Gastroesophageal sphincter (tissue), 4 donors: ENCODE measurements at regions not wholly inside any gene's neighbourhood (a gene's known extent, or its start where the extent isn't known, plus 50 kb on each side); places are given as distances from the start of the nearest gene placed in this dataset.
"Not testable (repeated sequence)": the region's sequence is repeated elsewhere in the genome, so short reads cannot be mapped to it uniquely, and the experiment has no call there.

Source experiments
- ATAC-seq: fragments of 150-250 bp; one replicate; pipeline ENCODE4 v1.9.1; 2016; ENCODE audit warnings: mild to moderate bottlenecking, moderate library complexity
- H3K27ac ChIP-seq, 4 donors: fragments of 200-600 bp; sonication (generic) in 3 of 4; 1 replicate in 3 of 4; 2 replicates in 1 of 4; pipeline ENCODE4 v1.5.1; 2016 to 2019
- H3K27me3 ChIP-seq: fragments of 200-600 bp; sonication (generic); one replicate; pipeline ENCODE4 v1.5.1; 2019
- H3K36me3 ChIP-seq, 2 donors: fragments of 200-600 bp; sonication (generic); one replicate each; pipeline ENCODE4 v1.5.1; 2019; ENCODE audit warnings: control low read depth in 1 of 2
- H3K4me1 ChIP-seq, 3 donors: fragments of 200-600 bp; sonication (generic); 1 replicate in 2 of 3; 2 replicates in 1 of 3; pipeline ENCODE4 v1.5.1; 2016 to 2019; ENCODE audit warnings: control low read depth in 2 of 3
- H3K4me3 ChIP-seq, 2 donors: fragments of 200-600 bp; sonication (generic); one replicate each; pipeline ENCODE4 v1.5.1; 2019; ENCODE audit warnings: mild to moderate bottlenecking in 1 of 2, moderate library complexity in 1 of 2
- H3K9me3 ChIP-seq, 3 donors: fragments of 200-600 bp; sonication (generic); one replicate each; pipeline ENCODE4 v1.5.1; 2017 to 2019; ENCODE audit warnings: control low read depth in 2 of 3
- CTCF ChIP-seq, 4 experiments: fragments of 200-600 bp in 2 of 4; fragments of 450-650 bp in 2 of 4; sonication (generic) in 1 of 4; IDR thresholded peaks; one replicate each; pipeline ENCODE4 v1.5.1; 2017 to 2019; ENCODE audit warnings: antibody characterized with exemption in 4 of 4, mild to moderate bottlenecking in 2 of 4, moderate library complexity in 2 of 4
- EP300 ChIP-seq: sonication (generic); formaldehyde crosslinking; IDR thresholded peaks from one replicate; pipeline ENCODE4 v1.6.1; 2017; ENCODE audit warnings: antibody characterized with exemption, mild to moderate bottlenecking
- POLR2A ChIP-seq, 2 donors: fragments of 450-650 bp; IDR thresholded peaks; one replicate each; pipeline ENCODE4 v1.6.1; 2017; ENCODE audit warnings: antibody characterized with exemption in 2 of 2, mild to moderate bottlenecking in 2 of 2, moderate library complexity in 1 of 2
- POLR2AphosphoS5 ChIP-seq: sonication (generic); formaldehyde crosslinking; IDR thresholded peaks from one replicate; pipeline ENCODE4 v1.6.1; 2017; ENCODE audit warnings: antibody characterized with exemption
- WGBS, 2 donors: methylation state at CpG; one replicate each; pipeline ENCODE4 v1.1.5; 2018; ENCODE audit warnings: low coverage in 1 of 2; 5-methylcytosine and 5-hydroxymethylcytosine counted together

GRCh38 chr9:87014436-87014835 is 67.1 kb upstream of the GAS1 start:
- Histone ChIP-seq H3K9me3 (no peaks in the 10 kb centered on the region), H3K27me3 (no peaks in the 10 kb centered on the region), H3K4me3 (no peak overlapping the region), H3K36me3 (no peaks in the 10 kb centered on the region), H3K27ac (no peak overlapping the region), H3K4me1 (peaks cover 0 to 21% (median 0%) of the 10 kb centered on the region in 3 donors)
- ATAC-seq = no peak
- 8 to 10% methylated on average over 1 of the region's 1 CpG for WGBS, 2 donors
- TF ChIP-seq POLR2AphosphoS5 = no peak
- no peak for TF ChIP-seq CTCF (IDR thresholded peaks at IDR 0.05)
- no peak for TF ChIP-seq POLR2A (IDR thresholded peaks at IDR 0.05)
- TF ChIP-seq EP300 = no peak

- TF ChIP-seq EP300 (no peak), POLR2AphosphoS5 (no peak), CTCF (IDR thresholded peaks at IDR 0.05) (no peak), POLR2A (IDR thresholded peaks at IDR 0.05) (no peak)
- 87 to 95% methylated on average over 2 to 3 of the region's 3 CpGs for WGBS, 2 donors
- no peaks in the 10 kb centered on the region for H3K27me3 ChIP-seq
- peaks cover 0 to 21% (median 0%) of the 10 kb centered on the region in 3 donors for H3K4me1 ChIP-seq
- H3K36me3 ChIP-seq = no peaks in the 10 kb centered on the region
- no peak for ATAC-seq
- H3K9me3 ChIP-seq = no peaks in the 10 kb centered on the region
- H3K27ac ChIP-seq = no peak overlapping the region
- no peak overlapping the region for H3K4me3 ChIP-seq
Observed at GRCh38 chr9:87016681-87017080, 69.4 kb upstream of the GAS1 start.

GRCh38 chr9:87020169-87020950 is 73.1 kb upstream of the GAS1 start:
- TF ChIP-seq POLR2AphosphoS5 (no peak), EP300 (no peak), POLR2A (IDR thresholded peaks at IDR 0.05) (no peak)
- Histone ChIP-seq H3K4me1 (peaks cover 0 to 3% (median 0%) of the 10 kb centered on the region in 3 donors), H3K27ac (no peak overlapping the region), H3K36me3 (no peaks in the 10 kb centered on the region), H3K4me3 (no peak overlapping the region), H3K9me3 (no peaks in the 10 kb centered on the region), H3K27me3 (no peaks in the 10 kb centered on the region)
- no peak for ATAC-seq
- 44 to 75% methylated on average over 2 to 4 of the region's 4 CpGs for whole genome bisulfite sequencing, 2 donors

- TF ChIP-seq CTCF (IDR thresholded peaks at IDR 0.05) (no peak), EP300 (no peak)
Observed at GRCh38 chr9:87022178-87022577, 74.9 kb upstream of the GAS1 start.

GRCh38 chr9:87026204-87026603 is 78.9 kb upstream of the GAS1 start:
- Histone ChIP-seq H3K4me3 (no peak overlapping the region), H3K4me1 (peaks cover 0 to 8% (median 0%) of the 10 kb centered on the region in 3 donors), H3K9me3 (no peaks in the 10 kb centered on the region), H3K27ac (no peak overlapping the region), H3K27me3 (no peaks in the 10 kb centered on the region), H3K36me3 (no peaks in the 10 kb centered on the region)
- no peak for TF ChIP-seq CTCF (IDR thresholded peaks at IDR 0.05)
- no peak for TF ChIP-seq POLR2AphosphoS5
- TF ChIP-seq EP300 = no peak
- TF ChIP-seq POLR2A (IDR thresholded peaks at IDR 0.05) = no peak
- ATAC-seq = no peak

More at GRCh38 chr9:87022178-87022577, 74.9 kb upstream of the GAS1 start:
- Histone ChIP-seq H3K4me3 (no peak overlapping the region), H3K9me3 (no peaks in the 10 kb centered on the region), H3K36me3 (no peaks in the 10 kb centered on the region), H3K4me1 (no peaks in the 10 kb centered on the region), H3K27me3 (no peaks in the 10 kb centered on the region), H3K27ac (no peak overlapping the region)
- ATAC-seq = no peak
- 83% methylated on average over 1 of the region's 1 CpG for WGBS, 2 donors

- H3K27me3 ChIP-seq, H3K36me3 ChIP-seq, H3K27ac ChIP-seq, ATAC-seq, H3K4me3 ChIP-seq, H3K9me3 ChIP-seq: not testable (repeated sequence)
- 90 to 100% methylated on average over 2 to 4 of the region's 4 CpGs for WGBS, 2 donors
- peaks cover 7 to 26% (median 9%) of the 10 kb centered on the region in 3 donors for H3K4me1 ChIP-seq
Observed at GRCh38 chr9:87028836-87029235, 81.5 kb upstream of the GAS1 start.
